GM12872 (cell line): ENCODE measurements at regions not wholly inside any gene's neighbourhood (a gene's known extent, or its start where the extent isn't known, plus 50 kb on each side); places are given as distances from the start of the nearest gene placed in this dataset.
A peak's percentile ranks its signal among the peaks of the same experiment; 100 is the strongest.

ENCODE experiments used
- TF ChIP-seq, protein P1 (sequence below): IDR thresholded peaks from 3 replicates; pipeline ENCODE4 v1.5.1; 2011; ENCODE audit warnings: low read depth, mild to moderate bottlenecking, low read length, moderate library complexity; ENCODE audit not compliant: insufficient read depth

DNA sequence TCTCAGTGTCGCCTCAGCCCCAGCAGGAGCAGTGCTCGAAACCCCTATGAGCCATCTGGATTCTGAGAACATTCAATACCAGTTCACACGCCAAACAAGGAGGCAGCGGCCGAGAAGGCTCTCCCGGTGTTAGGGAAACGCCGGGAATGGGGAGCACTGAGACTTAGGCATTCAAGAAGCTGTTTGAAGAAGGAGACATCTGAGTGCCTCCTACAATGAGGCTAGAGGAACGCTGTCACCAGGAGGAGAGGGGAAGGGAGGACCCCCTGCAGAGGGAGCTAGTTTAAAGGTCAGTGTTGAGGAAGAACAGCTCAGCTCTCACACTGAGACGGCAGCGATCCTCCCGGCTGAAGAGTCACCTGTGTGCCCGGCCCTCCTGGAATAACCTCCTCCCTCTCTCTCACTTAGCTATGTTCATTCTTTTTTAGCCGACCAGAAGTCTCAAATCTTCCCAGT lies 69.9 kb downstream of the SERPINA3 start:
- TF ChIP-seq, protein P1, sequence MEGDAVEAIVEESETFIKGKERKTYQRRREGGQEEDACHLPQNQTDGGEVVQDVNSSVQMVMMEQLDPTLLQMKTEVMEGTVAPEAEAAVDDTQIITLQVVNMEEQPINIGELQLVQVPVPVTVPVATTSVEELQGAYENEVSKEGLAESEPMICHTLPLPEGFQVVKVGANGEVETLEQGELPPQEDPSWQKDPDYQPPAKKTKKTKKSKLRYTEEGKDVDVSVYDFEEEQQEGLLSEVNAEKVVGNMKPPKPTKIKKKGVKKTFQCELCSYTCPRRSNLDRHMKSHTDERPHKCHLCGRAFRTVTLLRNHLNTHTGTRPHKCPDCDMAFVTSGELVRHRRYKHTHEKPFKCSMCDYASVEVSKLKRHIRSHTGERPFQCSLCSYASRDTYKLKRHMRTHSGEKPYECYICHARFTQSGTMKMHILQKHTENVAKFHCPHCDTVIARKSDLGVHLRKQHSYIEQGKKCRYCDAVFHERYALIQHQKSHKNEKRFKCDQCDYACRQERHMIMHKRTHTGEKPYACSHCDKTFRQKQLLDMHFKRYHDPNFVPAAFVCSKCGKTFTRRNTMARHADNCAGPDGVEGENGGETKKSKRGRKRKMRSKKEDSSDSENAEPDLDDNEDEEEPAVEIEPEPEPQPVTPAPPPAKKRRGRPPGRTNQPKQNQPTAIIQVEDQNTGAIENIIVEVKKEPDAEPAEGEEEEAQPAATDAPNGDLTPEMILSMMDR, result no peak

GRCh38 chr14:94681300-94682060 lies 69.3 kb downstream of the SERPINA3 start:
- TF ChIP-seq, protein P1, result peak; percentile 50

DNA sequence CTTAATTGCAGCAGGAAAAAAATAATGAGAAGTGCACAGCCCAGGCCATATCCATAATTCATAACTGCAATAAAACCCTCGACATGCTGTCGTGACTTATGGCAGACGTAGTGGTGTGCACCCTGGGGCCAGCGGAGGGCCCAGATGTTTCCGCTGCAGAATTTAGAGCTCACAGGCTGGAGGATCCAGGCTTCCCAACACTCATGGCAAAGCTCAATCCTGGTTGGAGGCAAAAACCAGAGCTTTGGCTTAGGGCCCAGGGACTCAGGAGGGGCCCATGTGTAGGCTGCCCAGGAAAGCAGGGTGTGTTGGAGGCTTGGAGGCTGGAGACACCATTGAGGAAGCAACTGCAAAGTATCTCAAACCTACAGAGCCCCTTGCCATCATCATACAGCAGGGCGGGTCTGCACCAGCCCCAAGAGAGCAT lies 68.7 kb downstream of the SERPINA3 start:
- TF ChIP-seq, protein P1, result no peak

DNA sequence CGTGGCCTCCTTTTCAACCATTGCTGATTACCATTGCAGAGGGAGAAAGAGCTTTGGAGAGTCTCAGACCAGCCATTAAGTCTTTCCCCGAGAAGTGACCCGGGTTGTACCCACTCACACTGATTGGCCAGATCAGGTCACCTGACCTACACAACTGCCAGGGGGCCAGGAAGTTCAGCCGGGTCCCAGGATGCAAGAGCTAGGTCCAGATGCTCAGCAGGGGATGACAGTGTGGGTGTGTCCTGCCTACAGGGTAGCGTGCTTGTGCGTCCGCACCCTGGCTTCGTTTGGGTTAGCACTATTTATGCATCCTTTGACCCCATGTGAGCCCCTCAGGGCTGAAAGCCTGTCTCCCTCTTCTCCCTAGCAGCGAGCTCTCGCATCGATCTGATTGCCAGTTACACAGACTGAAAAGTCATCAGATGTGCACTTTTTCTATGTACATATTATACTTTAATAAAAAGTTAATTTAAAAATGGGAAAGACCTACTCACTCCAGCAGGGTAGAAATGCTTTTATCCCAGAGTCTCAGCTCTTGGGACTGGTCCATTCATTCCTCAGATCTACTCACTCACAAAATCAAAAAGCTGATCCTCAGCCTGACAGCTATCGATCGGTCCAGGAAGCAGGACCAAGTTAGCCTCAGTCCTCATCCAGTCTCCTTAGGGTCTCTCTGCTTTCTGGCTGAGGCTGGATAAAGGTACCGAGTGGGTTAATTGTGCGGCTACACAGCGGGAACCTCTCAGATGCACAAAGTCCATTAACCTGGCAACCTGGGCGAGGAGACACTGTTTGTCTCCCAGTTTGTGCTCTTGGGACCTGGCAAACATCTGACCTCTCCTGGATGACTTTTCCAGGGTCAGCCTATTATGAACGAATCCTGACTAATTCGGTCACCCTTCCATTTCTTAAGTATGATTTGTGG lies 68.0 kb downstream of the SERPINA3 start:
- TF ChIP-seq, protein P1, result no peak

DNA sequence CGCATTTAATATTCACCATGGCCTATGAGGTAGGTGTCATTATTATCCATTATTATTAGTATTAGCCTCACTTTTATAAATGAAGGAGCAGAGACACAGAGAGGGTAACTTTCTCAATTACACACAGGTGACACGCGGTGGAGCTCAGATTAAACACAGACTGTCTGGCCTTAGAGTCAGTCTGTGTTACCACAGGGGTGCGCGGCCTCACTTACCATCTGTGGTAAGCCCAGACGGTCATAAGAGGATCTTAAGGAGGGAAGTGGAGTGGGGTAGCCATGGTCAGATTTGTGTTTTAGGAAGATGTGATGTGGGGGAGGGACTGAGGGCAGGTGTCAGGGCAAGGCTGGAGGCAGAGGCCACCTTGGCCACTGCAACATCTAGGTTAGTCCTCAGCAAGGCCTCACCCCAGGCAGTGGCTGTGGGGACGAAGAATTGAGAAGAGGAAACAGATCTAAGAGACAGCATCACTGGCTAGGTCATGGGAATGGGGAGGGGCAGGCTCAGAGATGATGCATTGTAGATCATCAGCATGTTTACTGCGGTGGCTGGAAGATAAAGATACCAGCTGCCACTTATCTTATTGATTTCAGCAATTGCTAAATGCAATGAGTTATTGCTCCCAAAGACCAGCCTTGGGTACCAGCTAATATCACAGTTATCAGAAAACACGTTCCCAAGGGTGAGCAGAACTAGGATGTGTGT lies 67.1 kb downstream of the SERPINA3 start:
- TF ChIP-seq, protein P1, result no peak

DNA sequence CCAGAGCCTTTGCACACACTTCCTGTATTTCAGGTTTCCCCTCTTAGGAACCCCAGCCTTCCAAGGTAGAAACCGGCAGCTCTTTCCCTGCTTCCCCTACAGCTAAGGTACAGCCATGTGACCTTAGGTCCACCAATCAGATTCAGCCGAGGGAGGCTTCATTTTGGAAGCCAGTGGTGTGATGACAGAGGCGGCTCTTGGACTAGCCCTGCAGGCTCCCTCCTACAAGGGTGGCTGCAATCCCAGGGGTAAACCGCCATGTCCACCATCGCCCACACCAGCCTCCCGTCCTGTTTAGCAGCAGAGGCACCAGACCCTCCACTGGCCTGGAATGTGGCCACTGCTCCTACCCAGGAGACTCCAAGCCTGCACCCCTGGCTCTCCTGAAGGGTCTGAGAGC lies 65.6 kb downstream of the SERPINA3 start:
- TF ChIP-seq, protein P1, result no peak

GRCh38 chr14:94677213-94677612 lies 65.0 kb downstream of the SERPINA3 start:
- TF ChIP-seq, protein P1, result no peak
